GM10248 (cell line): ENCODE measurements at regions not wholly inside any gene's neighbourhood (a gene's known extent, or its start where the extent isn't known, plus 50 kb on each side); places are given as distances from the start of the nearest gene placed in this dataset.

Source experiments
- CTCF ChIA-PET: fragments of 300-600 bp; sonication (Branson Sonifier 250); formaldehyde crosslinking; extraction: SDS; loops from one replicate; lab custom pipeline; 2021; ENCODE audit warnings: antibody characterized with exemption; lab: Yijun Ruan, JAX
- POLR2A ChIA-PET: fragments of 350-650 bp; sonication (Branson Sonifier 250); formaldehyde crosslinking; extraction: SDS; loops from one replicate; lab custom pipeline; 2020; ENCODE audit warnings: antibody characterized with exemption; lab: Yijun Ruan, JAX
- DNase-seq: peaks from one replicate; pipeline ENCODE4 v3.0.0; 2012; ENCODE audit errors: extremely low spot score
- CTCF ChIP-seq: IDR thresholded peaks from 2 replicates; pipeline ENCODE4 v1.5.1; 2012; ENCODE audit warnings: mild to moderate bottlenecking, low read depth; ENCODE audit errors: extremely low read depth, missing control alignments, control extremely low read depth

- DNase-seq, result peak; percentile 27
- ChIA-PET POLR2A (no interaction called here), CTCF (interaction anchor here (0.7 to 5.5 kb wide), 15 partner anchors 9 to 1915 kb away, joined by 3 to 65 read pairs (median 6); no protein-coding TSS in a partner anchor)
- peak; percentile 43 for TF ChIP-seq CTCF
These were observed 129.5 kb downstream of the LARP7 start for GRCh38 chr4:112766422-112766821.

- CTCF ChIA-PET, result interaction anchor here (1.0 to 3.4 kb wide), 3 partner anchors 9 to 184 kb away, joined by 3 to 51 read pairs (median 7); no protein-coding TSS in a partner anchor
These were observed 130.4 kb downstream of the LARP7 start for GRCh38 chr4:112767386-112767785.

GRCh38 chr4:112770114-112770513 lies 133.2 kb downstream of the LARP7 start:
- no peak for TF ChIP-seq CTCF
- POLR2A ChIA-PET, result no interaction called here
- no peak for DNase-seq
- CTCF ChIA-PET, result interaction anchor here (2.1 kb wide), 1 partner anchor 168 kb away, joined by 7 read pairs; no protein-coding TSS in a partner anchor

More at GRCh38 chr4:112767386-112767785, 130.4 kb downstream of the LARP7 start:
- POLR2A ChIA-PET, result no interaction called here
- no peak for TF ChIP-seq CTCF
- DNase-seq, result no peak

- CTCF ChIA-PET, result interaction anchor here (1.2 to 3.8 kb wide), 6 partner anchors 8 to 163 kb away, joined by 3 to 20 read pairs (median 4); no protein-coding TSS in a partner anchor
- POLR2A ChIA-PET, result no interaction called here
- no peak for DNase-seq
- no peak for TF ChIP-seq CTCF
These were observed 138.9 kb downstream of the LARP7 start for GRCh38 chr4:112775801-112776200.

- ChIA-PET POLR2A (no interaction called here), CTCF (interaction anchor here (1.2 to 3.8 kb wide), 6 partner anchors 9 to 162 kb away, joined by 3 to 20 read pairs (median 4); no protein-coding TSS in a partner anchor)
- DNase-seq, result no peak
- TF ChIP-seq CTCF, result no peak
These were observed 139.6 kb downstream of the LARP7 start for GRCh38 chr4:112776535-112776934.

GRCh38 chr4:112778520-112778919 lies 141.6 kb downstream of the LARP7 start:
- CTCF ChIA-PET, result interaction anchor here (1.4 kb wide), 1 partner anchor 13 kb away, joined by 4 read pairs; no protein-coding TSS in a partner anchor
- POLR2A ChIA-PET, result no interaction called here
- no peak for DNase-seq
- no peak for TF ChIP-seq CTCF
